ENCODE measurements at regions not wholly inside any gene's neighbourhood (a gene's known extent, or its start where the extent isn't known, plus 50 kb on each side); places are given as distances from the start of the nearest gene placed in this dataset.

GRCh38 chr2:240300840-240301239 is 134.6 kb upstream of the GPC1 start:
- TF ChIP-seq CTCF (conservative IDR thresholded peaks at IDR 0.05 in 1 of 2, IDR thresholded peaks at IDR 0.05 in 1 of 2; ENCODE audit: low read depth in 1 of 2, low read length in 2 of 2) (no peak), EZH2 (IDR thresholded peaks at IDR 0.05; ENCODE audit: low read length, missing control alignments) (no peak)
